GM12874 (cell line): ENCODE measurements at regions not wholly inside any gene's neighbourhood (a gene's known extent, or its start where the extent isn't known, plus 50 kb on each side); places are given as distances from the start of the nearest gene placed in this dataset.

ENCODE experiments used
- CTCF ChIP-seq: IDR thresholded peaks from 2 replicates; pipeline ENCODE4 v1.5.1; 2011; ENCODE audit warnings: low read depth, mild to moderate bottlenecking, control low read depth, low read length, moderate library complexity; ENCODE audit not compliant: insufficient read depth

- TF ChIP-seq CTCF: no peak
These were observed 107.0 kb downstream of the VEGFA start for GRCh38 chr6:43877036-43877435.

GRCh38 chr6:43876602-43877001 lies 106.6 kb downstream of the VEGFA start:
- TF ChIP-seq CTCF: no peak

GRCh38 chr6:43875849-43876572 lies 106.0 kb downstream of the VEGFA start:
- TF ChIP-seq CTCF: no peak

GRCh38 chr6:43874814-43875590 lies 105.0 kb downstream of the VEGFA start:
- no peak for TF ChIP-seq CTCF

GRCh38 chr6:43873806-43874714 lies 104.0 kb downstream of the VEGFA start:
- TF ChIP-seq CTCF: no peak

GRCh38 chr6:43871933-43872332 lies 101.9 kb downstream of the VEGFA start:
- TF ChIP-seq CTCF: no peak

GRCh38 chr6:43871284-43871683 lies 101.3 kb downstream of the VEGFA start:
- TF ChIP-seq CTCF: no peak
